Vagina (tissue), 2 donors: ENCODE measurements at regions not wholly inside any gene's neighbourhood (a gene's known extent, or its start where the extent isn't known, plus 50 kb on each side); places are given as distances from the start of the nearest gene placed in this dataset.

Experiments used
- POLR2A ChIP-seq, 2 donors: fragments of 450-650 bp; IDR thresholded peaks; one replicate each; pipeline ENCODE4 v1.6.1; 2017; ENCODE audit warnings: antibody characterized with exemption in 2 of 2, mild to moderate bottlenecking in 2 of 2, moderate library complexity in 2 of 2
- POLR2AphosphoS5 ChIP-seq, 2 donors: sonication (generic); formaldehyde crosslinking; IDR thresholded peaks; one replicate each; pipeline ENCODE4 v1.9.0; 2017; ENCODE audit warnings: antibody characterized with exemption in 2 of 2, mild to moderate bottlenecking in 2 of 2, low read depth in 1 of 2; ENCODE audit not compliant: insufficient read depth in 1 of 2
- TF ChIP-seq, protein P1 (sequence below), 3 experiments: fragments of 450-650 bp in 2 of 3; fragments of 200-600 bp in 1 of 3; sonication (generic) in 1 of 3; IDR thresholded peaks; one replicate each; pipeline ENCODE4 v1.5.1; 2017 to 2019; ENCODE audit warnings: antibody characterized with exemption in 3 of 3, mild to moderate bottlenecking in 2 of 3, moderate library complexity in 2 of 3

DNA sequence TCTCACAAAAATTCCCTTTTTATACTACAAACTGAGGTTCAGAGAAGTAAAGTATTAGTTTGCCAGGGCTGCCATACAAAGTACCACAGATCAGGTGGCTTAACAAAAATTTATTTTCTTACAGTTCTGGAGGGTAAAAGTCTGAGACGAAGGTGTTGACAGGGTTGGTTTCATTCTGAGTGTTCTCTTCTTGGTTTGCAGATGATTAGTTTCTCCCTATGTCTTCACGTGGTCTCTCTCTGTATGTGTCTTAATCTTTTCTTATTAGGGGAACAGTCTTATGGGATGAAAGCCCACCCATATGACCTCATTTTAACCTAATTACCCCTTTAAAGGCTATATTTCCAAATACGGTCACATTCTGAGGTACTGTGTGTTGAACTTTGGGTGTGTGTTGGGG, 274.2 kb downstream of the BRINP1 start:
- TF ChIP-seq, protein P1, sequence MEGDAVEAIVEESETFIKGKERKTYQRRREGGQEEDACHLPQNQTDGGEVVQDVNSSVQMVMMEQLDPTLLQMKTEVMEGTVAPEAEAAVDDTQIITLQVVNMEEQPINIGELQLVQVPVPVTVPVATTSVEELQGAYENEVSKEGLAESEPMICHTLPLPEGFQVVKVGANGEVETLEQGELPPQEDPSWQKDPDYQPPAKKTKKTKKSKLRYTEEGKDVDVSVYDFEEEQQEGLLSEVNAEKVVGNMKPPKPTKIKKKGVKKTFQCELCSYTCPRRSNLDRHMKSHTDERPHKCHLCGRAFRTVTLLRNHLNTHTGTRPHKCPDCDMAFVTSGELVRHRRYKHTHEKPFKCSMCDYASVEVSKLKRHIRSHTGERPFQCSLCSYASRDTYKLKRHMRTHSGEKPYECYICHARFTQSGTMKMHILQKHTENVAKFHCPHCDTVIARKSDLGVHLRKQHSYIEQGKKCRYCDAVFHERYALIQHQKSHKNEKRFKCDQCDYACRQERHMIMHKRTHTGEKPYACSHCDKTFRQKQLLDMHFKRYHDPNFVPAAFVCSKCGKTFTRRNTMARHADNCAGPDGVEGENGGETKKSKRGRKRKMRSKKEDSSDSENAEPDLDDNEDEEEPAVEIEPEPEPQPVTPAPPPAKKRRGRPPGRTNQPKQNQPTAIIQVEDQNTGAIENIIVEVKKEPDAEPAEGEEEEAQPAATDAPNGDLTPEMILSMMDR (IDR thresholded peaks at IDR 0.05), result no peak
- TF ChIP-seq POLR2A (IDR thresholded peaks at IDR 0.05) (no peak), POLR2AphosphoS5 (IDR thresholded peaks at IDR 0.05; ENCODE audit: insufficient read depth in 1 of 2, low read depth in 1 of 2) (no peak)
